ENCODE measurements at regions not wholly inside any gene's neighbourhood (a gene's known extent, or its start where the extent isn't known, plus 50 kb on each side); places are given as distances from the start of the nearest gene placed in this dataset.

GRCh38 chr13:39245688-39246087, 207.4 kb downstream of the NHLRC3 start:
- DNase-seq, result no peak

GRCh38 chr13:39249982-39250381, 211.7 kb downstream of the NHLRC3 start:
- DNase-seq, result no peak

- no peak for DNase-seq
Observed at GRCh38 chr13:39250440-39250839, 212.2 kb downstream of the NHLRC3 start.

GRCh38 chr13:39251340-39251739, 213.1 kb downstream of the NHLRC3 start:
- DNase-seq, result no peak

GRCh38 chr13:39253774-39254173, 215.5 kb downstream of the NHLRC3 start:
- no peak for DNase-seq

- no peak for DNase-seq
Observed at GRCh38 chr13:39254601-39255000, 216.3 kb downstream of the NHLRC3 start.

- no peak for DNase-seq
Observed at GRCh38 chr13:39257642-39258041, 219.4 kb downstream of the NHLRC3 start.

- DNase-seq, result no peak
Observed at GRCh38 chr13:39259371-39260140, 221.3 kb downstream of the NHLRC3 start.

- peak; percentile 20 for DNase-seq
Observed at GRCh38 chr13:39263033-39263432, 224.8 kb downstream of the NHLRC3 start.

- no peak for DNase-seq
Observed at GRCh38 chr13:39263531-39263930, 225.3 kb downstream of the NHLRC3 start.

GRCh38 chr13:39266426-39266825, 228.2 kb downstream of the NHLRC3 start:
- DNase-seq, result no peak

- no peak for DNase-seq
Observed at GRCh38 chr13:39268398-39268797, 230.1 kb downstream of the NHLRC3 start.

- DNase-seq, result no peak
Observed at GRCh38 chr13:39269004-39269403, 230.7 kb downstream of the NHLRC3 start.

GRCh38 chr13:39269411-39269810, 231.2 kb downstream of the NHLRC3 start:
- no peak for DNase-seq

- no peak for DNase-seq
Observed at GRCh38 chr13:39272994-39273393, 234.7 kb downstream of the NHLRC3 start.

- DNase-seq, result peak; percentile 0
Observed at GRCh38 chr13:39273953-39274738, 235.9 kb downstream of the NHLRC3 start.

GRCh38 chr13:39274739-39275325, 236.6 kb downstream of the NHLRC3 start:
- no peak for DNase-seq

- DNase-seq, result no peak
Observed at GRCh38 chr13:39279077-39279476, 240.8 kb downstream of the NHLRC3 start.

- no peak for DNase-seq
Observed at GRCh38 chr13:39281539-39282150, 243.4 kb downstream of the NHLRC3 start.

- no peak for DNase-seq
Observed at GRCh38 chr13:39282400-39282972, 244.2 kb downstream of the NHLRC3 start.

- DNase-seq, result no peak
Observed at GRCh38 chr13:39283072-39283471, 244.8 kb downstream of the NHLRC3 start.

- no peak for DNase-seq
Observed at GRCh38 chr13:39284801-39285388, 246.6 kb downstream of the NHLRC3 start.

Data from DMS79 treated with DMSO at 0.1 percent for 48 hours (cell line).